IMR-90 (cell line): ENCODE measurements at regions not wholly inside any gene's neighbourhood (a gene's known extent, or its start where the extent isn't known, plus 50 kb on each side); places are given as distances from the start of the nearest gene placed in this dataset.

ENCODE experiments used
- FOS ChIP-seq: fragments of 150-350 bp; IDR thresholded peaks from 2 replicates; pipeline ENCODE4 v1.6.1; 2016; ENCODE audit warnings: low read depth, low read length
- MAZ ChIP-seq: IDR thresholded peaks from 2 replicates; pipeline ENCODE4 v1.6.1; 2012; ENCODE audit warnings: low read depth, mild to moderate bottlenecking, low read length, improper control_type of control experiment, moderate library complexity, borderline replicate concordance
- POLR2A ChIP-seq: IDR thresholded peaks from 2 replicates; pipeline ENCODE4 v1.6.1; 2012; ENCODE audit warnings: mild to moderate bottlenecking, low read depth, low read length
- RAD21 ChIP-seq: IDR thresholded peaks from 2 replicates; pipeline ENCODE4 v1.6.1; 2012; ENCODE audit warnings: low read length, improper control_type of control experiment
- RCOR1 ChIP-seq: IDR thresholded peaks from 2 replicates; pipeline ENCODE4 v1.6.1; 2012; ENCODE audit warnings: mild to moderate bottlenecking, low read length, improper control_type of control experiment; ENCODE audit not compliant: insufficient replicate concordance
- SMC3 ChIP-seq: fragments of 150-350 bp; IDR thresholded peaks from 2 replicates; pipeline ENCODE4 v1.6.1; 2016; ENCODE audit warnings: low read depth, mild to moderate bottlenecking, antibody characterized with exemption, low read length, moderate library complexity
- TF ChIP-seq, protein P1 (sequence below): conservative IDR thresholded peaks from 2 replicates; pipeline ENCODE4 v1.5.1; 2012; ENCODE audit warnings: mild to moderate bottlenecking, low read depth, low read length, improper control_type of control experiment

DNA sequence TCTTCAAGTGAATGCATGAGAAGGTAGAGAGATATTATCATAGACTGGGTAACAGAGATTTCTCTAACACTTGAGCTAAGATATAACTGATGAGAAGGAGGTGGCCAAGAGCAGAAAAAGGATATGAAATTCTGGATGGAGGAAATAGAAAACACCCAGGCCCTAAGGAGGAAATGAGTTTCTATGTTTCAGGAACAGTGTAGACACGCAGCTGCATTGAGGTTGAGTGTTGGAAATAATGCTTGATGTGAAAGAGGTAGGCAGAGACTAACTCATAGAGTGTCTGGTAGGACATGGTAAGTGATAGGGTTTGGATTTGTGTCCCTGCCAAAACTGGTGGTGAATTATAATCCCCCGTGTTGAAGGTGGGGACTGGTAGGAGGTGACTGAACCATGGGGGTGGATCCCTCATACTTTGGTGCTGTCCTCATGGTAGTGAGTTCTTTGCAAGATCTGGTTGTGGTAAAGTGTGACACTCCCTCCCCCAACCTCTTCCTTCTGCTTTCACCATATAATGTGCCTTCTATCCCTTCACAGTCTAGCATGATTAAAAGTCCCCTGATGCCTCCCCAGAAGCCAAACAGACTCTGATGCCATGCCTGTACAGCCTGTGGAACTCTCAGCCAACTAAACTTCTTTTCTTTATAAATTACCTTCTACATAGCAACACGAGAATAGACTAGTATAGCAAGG lies 787.3 kb downstream of the EDEM1 start:
- TF ChIP-seq, protein P1, sequence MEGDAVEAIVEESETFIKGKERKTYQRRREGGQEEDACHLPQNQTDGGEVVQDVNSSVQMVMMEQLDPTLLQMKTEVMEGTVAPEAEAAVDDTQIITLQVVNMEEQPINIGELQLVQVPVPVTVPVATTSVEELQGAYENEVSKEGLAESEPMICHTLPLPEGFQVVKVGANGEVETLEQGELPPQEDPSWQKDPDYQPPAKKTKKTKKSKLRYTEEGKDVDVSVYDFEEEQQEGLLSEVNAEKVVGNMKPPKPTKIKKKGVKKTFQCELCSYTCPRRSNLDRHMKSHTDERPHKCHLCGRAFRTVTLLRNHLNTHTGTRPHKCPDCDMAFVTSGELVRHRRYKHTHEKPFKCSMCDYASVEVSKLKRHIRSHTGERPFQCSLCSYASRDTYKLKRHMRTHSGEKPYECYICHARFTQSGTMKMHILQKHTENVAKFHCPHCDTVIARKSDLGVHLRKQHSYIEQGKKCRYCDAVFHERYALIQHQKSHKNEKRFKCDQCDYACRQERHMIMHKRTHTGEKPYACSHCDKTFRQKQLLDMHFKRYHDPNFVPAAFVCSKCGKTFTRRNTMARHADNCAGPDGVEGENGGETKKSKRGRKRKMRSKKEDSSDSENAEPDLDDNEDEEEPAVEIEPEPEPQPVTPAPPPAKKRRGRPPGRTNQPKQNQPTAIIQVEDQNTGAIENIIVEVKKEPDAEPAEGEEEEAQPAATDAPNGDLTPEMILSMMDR = no peak
- TF ChIP-seq RCOR1 (no peak), SMC3 (no peak), FOS (no peak), POLR2A (no peak), RAD21 (no peak), MAZ (no peak)
